OCI-LY7 (cell line): ENCODE measurements at regions not wholly inside any gene's neighbourhood (a gene's known extent, or its start where the extent isn't known, plus 50 kb on each side); places are given as distances from the start of the nearest gene placed in this dataset.

Experiments
- BruUV-seq: library from RNA; stranded (reverse); fragments of 400-500 nt; replicated peaks from 2 replicates; lab custom pipeline; 2021; lab: Mats Ljungman, UMichigan
- CTCF ChIA-PET: fragments of 300-600 bp; sonication (Branson Sonifier 250); formaldehyde crosslinking; loops from one replicate; lab custom pipeline; 2022; ENCODE audit warnings: antibody characterized with exemption; ENCODE audit not compliant: unreplicated experiment; lab: Charles Lee
- POLR2A ChIA-PET: fragments of 300-600 bp; sonication (Branson Sonifier 250); formaldehyde crosslinking; loops from one replicate; lab custom pipeline; 2022; ENCODE audit warnings: antibody characterized with exemption; lab: Charles Lee
- DNase-seq: peaks from one replicate; pipeline ENCODE4 v3.0.0-alpha.2; 2015; ENCODE audit warnings: low spot score
- H2AFZ ChIP-seq: fragments of 200-600 bp; sonication (generic), shearing (Covaris generic); 2 replicates; pipeline ENCODE4 v1.6.1; 2014; ENCODE audit warnings: mild to moderate bottlenecking, antibody characterized with exemption, low read length, moderate library complexity
- H3K27ac ChIP-seq: fragments of 200-600 bp; sonication (generic); 2 replicates; pipeline ENCODE4 v1.5.1; 2014; ENCODE audit warnings: mixed run types, low read depth, mild to moderate bottlenecking, moderate library complexity, low read length, inconsistent platforms; ENCODE audit not compliant: poor library complexity, severe bottlenecking
- H3K36me3 ChIP-seq: fragments of 200-600 bp; sonication (generic); 2 replicates; pipeline ENCODE4 v1.6.1; 2014; ENCODE audit warnings: mild to moderate bottlenecking, antibody characterized with exemption, low read length, moderate library complexity, mixed read lengths; ENCODE audit not compliant: insufficient read depth
- H3K4me1 ChIP-seq: fragments of 200-600 bp; sonication (generic); 2 replicates; pipeline ENCODE4 v1.5.1; 2014; ENCODE audit warnings: mild to moderate bottlenecking, low read length; ENCODE audit not compliant: insufficient read depth, poor library complexity, severe bottlenecking
- H3K4me2 ChIP-seq: fragments of 200-600 bp; sonication (generic); 2 replicates; pipeline ENCODE4 v1.6.1; 2014; ENCODE audit warnings: mild to moderate bottlenecking, low read length
- H3K4me3 ChIP-seq: fragments of 200-600 bp; sonication (generic); 2 replicates; pipeline ENCODE4 v1.5.1; 2014; ENCODE audit warnings: mild to moderate bottlenecking, low read depth, low read length; ENCODE audit not compliant: poor library complexity, severe bottlenecking
- H3K79me2 ChIP-seq: fragments of 200-600 bp; sonication (generic); 2 replicates; pipeline ENCODE4 v1.6.1; 2016; ENCODE audit warnings: low read depth, mild to moderate bottlenecking, low read length, moderate library complexity, mixed read lengths; ENCODE audit not compliant: insufficient read depth
- H3K9me2 ChIP-seq: fragments of 200-600 bp; sonication (generic); 2 replicates; pipeline ENCODE4 v1.6.1; 2016; ENCODE audit warnings: mild to moderate bottlenecking, low read length, mixed read lengths; ENCODE audit not compliant: insufficient read depth
- H3K9me3 ChIP-seq: fragments of 200-600 bp; sonication (generic); 2 replicates; pipeline ENCODE4 v1.6.1; 2014; ENCODE audit warnings: mild to moderate bottlenecking, mixed run types, low read length, mixed read lengths
- H4K20me1 ChIP-seq: fragments of 200-600 bp; sonication (generic); 2 replicates; pipeline ENCODE4 v1.6.1; 2014; ENCODE audit warnings: mild to moderate bottlenecking, antibody characterized with exemption, low read length, moderate library complexity, mixed read lengths; ENCODE audit not compliant: insufficient read depth
- EZH2phosphoT487 ChIP-seq: fragments of 200-600 bp; sonication (generic); IDR thresholded peaks from 2 replicates; pipeline ENCODE4 v1.6.1; 2018; ENCODE audit warnings: low read depth, borderline replicate concordance, mild to moderate bottlenecking, mixed run types, antibody characterized with exemption, low read length, moderate library complexity, mixed read lengths
- intact Hi-C: fragments of 100-400 bp; cut with micrococcal nuclease; formaldehyde crosslinking; loops from one replicate; pipeline ENCODE4 v1.10.0; 2022; ENCODE audit not compliant: unreplicated experiment
- TF ChIP-seq, protein P1 (sequence below): fragments of 200-600 bp; sonication (generic); conservative IDR thresholded peaks from 2 replicates; pipeline ENCODE4 v1.5.1; 2014; ENCODE audit warnings: mild to moderate bottlenecking, antibody characterized with exemption, low read length, moderate library complexity, mixed read lengths

DNA sequence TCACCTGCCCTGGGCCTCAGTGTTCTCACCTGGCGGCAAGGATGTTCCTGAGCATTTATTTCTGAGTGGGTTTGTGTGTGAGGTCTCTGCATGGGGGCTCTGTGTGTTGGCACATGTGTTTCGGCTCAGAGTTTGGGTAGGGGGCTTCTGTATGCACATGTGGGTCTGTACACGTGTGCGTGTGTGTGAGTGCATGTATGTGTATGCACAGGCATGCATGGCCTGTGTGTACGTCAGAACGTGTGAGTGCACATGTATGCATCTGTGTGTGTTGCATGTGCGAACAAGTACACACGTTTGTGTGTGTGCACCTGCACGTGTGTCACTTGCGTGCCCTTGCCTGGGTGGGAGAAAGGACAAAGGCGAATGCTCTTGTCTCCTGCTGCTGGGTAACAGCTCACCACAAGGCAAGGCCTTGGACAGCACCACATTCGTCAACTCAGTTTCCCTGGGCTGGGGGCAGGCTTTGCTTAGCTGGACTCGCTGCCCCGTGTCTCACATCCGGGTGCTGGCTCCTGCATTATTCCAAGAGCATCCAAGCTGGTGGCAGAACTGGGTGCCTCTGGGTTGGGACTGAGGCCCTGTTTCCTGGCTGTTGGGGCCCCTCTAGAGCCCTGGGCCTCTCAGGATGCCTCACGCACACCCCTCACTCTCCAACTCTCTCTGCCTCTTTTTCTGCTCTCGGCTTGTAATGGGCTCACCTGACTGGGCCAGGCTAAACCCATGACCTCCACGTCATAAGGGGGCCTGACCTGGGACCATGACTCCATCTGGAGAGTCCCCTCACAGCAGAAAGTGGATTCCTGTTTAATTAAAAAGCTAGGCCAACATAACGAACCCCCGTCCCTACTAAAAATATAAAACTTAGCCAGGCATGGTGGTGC is 153.6 kb upstream of the C14orf180 start:
- BruUV-seq = no TSS peak
- Histone ChIP-seq H3K9me2 (no peaks in the 10 kb centered on the region), H3K4me3 (no peak overlapping the region), H3K79me2 (no peaks in the 10 kb centered on the region), H3K4me2 (no peak overlapping the region), H3K4me1 (no peaks in the 10 kb centered on the region), H3K27ac (no peak overlapping the region), H4K20me1 (no peaks in the 10 kb centered on the region), H2AFZ (no peak overlapping the region), H3K36me3 (no peaks in the 10 kb centered on the region), H3K9me3 (no peaks in the 10 kb centered on the region)
- ChIA-PET POLR2A (interaction anchor here (0.6 kb wide), 1 partner anchor 395 kb away, joined by 4 read pairs; no protein-coding TSS in a partner anchor), CTCF (no interaction called here)
- intact Hi-C loops = no loop called here
- TF ChIP-seq, protein P1, sequence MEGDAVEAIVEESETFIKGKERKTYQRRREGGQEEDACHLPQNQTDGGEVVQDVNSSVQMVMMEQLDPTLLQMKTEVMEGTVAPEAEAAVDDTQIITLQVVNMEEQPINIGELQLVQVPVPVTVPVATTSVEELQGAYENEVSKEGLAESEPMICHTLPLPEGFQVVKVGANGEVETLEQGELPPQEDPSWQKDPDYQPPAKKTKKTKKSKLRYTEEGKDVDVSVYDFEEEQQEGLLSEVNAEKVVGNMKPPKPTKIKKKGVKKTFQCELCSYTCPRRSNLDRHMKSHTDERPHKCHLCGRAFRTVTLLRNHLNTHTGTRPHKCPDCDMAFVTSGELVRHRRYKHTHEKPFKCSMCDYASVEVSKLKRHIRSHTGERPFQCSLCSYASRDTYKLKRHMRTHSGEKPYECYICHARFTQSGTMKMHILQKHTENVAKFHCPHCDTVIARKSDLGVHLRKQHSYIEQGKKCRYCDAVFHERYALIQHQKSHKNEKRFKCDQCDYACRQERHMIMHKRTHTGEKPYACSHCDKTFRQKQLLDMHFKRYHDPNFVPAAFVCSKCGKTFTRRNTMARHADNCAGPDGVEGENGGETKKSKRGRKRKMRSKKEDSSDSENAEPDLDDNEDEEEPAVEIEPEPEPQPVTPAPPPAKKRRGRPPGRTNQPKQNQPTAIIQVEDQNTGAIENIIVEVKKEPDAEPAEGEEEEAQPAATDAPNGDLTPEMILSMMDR = no peak
- TF ChIP-seq EZH2phosphoT487 = no peak
- DNase-seq = no peak

DNA sequence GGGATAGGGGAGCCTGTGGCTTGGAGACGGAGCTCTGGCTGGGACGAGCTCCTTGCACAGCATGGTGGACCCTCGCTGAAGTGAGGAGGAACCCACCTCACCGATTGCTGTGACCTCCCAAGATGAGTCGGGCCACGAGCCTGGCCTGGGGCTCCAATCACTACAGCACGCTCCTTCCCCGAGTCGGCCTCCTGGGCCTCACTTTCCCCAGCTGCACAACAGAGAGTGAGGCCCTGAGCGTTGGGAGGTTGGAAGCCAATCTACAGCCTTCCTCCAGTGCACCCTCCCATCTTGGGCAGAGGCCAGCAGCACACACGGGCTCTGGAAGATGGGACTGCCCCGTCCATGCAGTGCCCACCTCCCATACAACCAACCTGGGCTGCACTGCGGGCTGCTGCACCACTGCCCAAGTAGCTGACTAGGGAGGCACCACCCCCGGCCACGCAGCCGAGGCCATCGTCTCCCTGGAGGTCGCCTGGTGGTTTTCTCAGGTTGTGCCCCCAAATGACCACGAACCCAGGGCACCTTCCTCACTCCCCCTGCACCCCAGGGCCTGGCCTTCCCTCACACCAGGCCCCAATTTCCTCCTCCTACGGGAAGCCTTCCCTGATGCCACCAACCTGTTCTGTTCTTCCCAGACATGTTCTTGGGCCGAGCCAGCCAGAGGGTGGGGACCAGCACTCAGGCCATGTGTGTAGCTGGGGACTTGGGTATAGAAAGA is 152.3 kb upstream of the C14orf180 start:
- DNase-seq = no peak
- BruUV-seq = no TSS peak
- H3K9me2 ChIP-seq = no peaks in the 10 kb centered on the region
- H3K27ac ChIP-seq = no peak overlapping the region
- no peak overlapping the region for H3K4me3 ChIP-seq
- H3K36me3 ChIP-seq = no peaks in the 10 kb centered on the region
- no peaks in the 10 kb centered on the region for H3K9me3 ChIP-seq
- H3K4me1 ChIP-seq = no peaks in the 10 kb centered on the region
- H2AFZ ChIP-seq = no peak overlapping the region
- TF ChIP-seq EZH2phosphoT487 = no peak
- TF ChIP-seq, protein P1 = no peak
- H3K4me2 ChIP-seq = no peak overlapping the region
- ChIA-PET CTCF (no interaction called here), POLR2A (no interaction called here)
- no peaks in the 10 kb centered on the region for H3K79me2 ChIP-seq
- intact Hi-C loops = no loop called here
- no peaks in the 10 kb centered on the region for H4K20me1 ChIP-seq
